HPDE6-E6E7 (cell line): ENCODE measurements at regions not wholly inside any gene's neighbourhood (a gene's known extent, or its start where the extent isn't known, plus 50 kb on each side); places are given as distances from the start of the nearest gene placed in this dataset.
A peak's percentile ranks its signal among the peaks of the same experiment; 100 is the strongest.

Source experiments
- DNase-seq: peaks from one replicate; pipeline ENCODE4 v3.0.0; 2011; ENCODE audit warnings: missing footprints; ENCODE audit errors: extremely low spot score

DNA sequence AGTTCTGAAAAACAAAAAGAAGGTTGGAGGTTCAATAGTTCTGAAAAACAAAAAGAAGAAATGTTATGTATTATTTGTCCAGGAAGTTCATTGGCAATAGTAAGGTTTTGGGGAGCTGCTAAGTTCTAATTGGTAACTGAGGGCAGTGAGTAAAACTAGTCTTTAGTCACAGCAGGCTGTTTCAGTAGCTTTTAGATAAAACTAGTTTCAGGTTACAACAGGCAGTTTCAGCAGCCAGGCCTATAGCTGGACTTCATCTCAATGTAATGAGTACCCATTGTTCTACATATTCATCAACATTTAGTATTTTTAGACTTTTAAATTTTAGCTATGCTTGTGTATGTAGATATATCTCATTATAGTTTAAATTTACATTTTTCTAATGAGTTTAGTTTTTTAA lies 639.3 kb downstream of the TOX3 start:
- DNase-seq = no peak

DNA sequence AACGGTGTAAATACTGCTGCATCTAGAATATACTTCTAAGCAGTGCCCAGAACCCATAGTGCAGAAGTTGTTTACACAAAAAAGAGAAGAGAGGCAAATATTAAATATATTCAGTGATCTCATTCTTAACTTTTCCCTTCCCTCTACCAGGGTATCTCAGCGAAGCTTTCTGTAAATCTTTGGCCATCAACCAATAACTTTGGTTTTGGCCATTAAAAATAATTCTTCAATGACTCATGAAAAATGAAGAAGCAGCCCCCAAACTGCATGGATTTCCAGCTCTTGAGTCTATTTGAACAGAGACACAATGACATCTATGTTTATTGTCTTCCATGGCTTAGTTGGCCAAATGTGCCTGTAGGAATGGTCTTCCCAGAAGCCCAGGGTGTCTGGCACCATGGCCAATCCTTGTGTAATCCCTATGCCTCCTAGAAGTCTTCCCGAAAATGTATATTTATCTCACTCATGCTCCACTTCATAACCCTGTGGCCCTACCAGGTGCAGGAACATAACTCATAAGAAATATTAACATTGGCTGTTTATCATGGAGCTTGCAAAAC lies 646.6 kb downstream of the TOX3 start:
- no peak for DNase-seq

DNA sequence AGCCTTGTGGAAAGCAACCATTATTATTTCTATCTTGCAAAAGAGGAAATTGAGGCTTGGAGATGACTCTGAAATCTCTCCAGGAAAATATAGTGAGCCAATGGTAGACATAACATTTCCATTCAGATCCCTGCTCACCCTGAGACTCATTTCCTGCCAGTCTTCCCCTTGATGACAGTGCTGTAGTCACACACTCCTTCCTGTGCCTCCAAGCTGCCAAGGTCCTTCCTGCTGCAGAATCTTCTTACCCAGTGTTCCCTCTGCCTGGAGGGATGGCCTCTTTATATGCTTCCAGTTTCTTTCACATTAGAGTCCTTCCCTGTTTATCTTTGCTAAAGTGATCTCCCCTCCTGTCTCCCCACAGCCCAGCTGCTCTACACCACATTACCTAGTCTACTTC lies 648.1 kb downstream of the TOX3 start:
- DNase-seq = no peak

DNA sequence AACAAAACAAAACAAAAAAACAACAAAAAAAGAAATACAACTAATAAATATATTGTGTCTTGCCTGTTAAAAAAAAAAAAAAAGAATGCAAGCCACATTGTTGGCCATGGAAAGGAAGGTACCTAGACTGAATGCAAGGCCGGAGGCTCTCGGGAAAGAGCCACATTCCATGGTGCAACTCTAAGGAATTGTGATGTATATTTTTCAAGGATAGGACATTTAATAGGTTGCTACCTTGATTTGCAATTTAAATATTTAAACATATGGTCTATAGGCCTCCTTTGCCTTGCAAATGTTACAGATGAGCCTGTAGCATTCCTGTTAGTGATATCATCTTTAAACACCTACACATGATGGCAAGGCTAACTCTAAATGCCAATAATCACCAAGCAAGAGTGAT lies 650.9 kb downstream of the TOX3 start:
- DNase-seq = no peak

DNA sequence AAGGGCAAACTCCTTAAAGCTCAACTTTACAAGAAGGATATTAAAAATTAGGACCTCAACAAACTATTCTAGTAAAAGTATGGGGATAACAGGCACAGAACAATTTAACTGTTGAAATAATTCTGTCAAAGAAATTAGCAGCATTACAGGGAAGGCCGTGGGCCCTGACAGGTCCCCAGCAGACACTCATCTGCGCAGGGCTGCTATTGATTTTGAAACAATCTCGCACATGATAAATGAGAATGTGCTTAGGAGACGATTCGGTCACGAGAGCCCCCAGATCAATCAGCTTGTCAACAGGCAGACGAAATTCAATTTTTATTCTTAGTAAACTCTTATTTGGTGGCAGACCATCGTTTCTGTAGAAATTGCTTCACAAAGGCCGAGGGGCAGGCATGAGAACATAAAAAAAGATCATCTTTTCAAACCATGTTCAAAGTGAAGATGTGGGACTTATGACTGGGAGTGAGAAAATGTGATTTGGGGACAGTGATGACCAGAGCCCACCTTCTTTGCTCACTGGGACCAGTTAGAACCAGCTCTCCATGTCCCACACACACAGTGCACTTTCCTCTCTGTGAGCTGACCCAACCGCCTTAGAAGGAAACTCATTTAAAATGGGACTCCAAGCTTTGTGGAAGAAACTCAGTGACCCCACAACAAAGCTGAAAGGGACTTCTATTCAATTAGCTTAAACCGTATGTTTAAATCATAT lies 654.5 kb downstream of the TOX3 start:
- no peak for DNase-seq

DNA sequence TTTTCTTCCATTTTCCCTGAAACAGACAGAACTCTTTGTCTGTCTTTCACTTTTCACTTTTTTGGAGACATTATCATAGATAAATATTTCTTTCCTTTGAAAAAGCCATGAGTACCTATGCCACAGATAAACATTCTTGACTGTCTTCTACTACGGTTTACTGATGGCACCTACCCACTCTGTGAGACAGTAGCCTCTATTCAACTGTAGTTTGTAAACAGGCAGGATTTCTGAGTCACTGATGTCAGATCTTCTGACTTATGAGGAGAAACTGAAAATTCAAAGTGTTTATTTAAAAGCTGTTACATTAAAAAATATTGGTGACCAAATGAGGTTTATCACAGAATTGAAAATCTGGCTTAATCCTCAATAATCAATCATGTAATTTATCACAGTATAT lies 658.4 kb downstream of the TOX3 start:
- DNase-seq = no peak

DNA sequence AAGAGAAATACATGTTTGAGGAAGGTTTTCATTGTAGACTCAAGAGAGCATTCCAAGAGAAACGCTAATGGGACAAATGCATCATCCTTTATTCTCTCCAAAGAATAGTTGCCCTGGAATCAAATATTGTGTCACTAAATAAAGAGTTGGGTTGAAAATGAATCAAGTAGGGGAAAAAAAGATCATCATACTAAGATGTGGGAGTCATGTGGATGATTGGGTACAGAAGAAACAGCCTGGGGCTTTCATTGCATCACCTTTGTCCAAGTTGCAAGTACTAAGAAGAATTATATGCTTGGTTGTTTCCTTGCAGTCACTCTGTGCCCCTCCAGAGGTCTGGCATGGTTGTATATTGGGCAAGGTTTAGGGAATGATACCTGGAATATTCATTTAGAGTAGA lies 658.9 kb downstream of the TOX3 start:
- peak; percentile 10 for DNase-seq

DNA sequence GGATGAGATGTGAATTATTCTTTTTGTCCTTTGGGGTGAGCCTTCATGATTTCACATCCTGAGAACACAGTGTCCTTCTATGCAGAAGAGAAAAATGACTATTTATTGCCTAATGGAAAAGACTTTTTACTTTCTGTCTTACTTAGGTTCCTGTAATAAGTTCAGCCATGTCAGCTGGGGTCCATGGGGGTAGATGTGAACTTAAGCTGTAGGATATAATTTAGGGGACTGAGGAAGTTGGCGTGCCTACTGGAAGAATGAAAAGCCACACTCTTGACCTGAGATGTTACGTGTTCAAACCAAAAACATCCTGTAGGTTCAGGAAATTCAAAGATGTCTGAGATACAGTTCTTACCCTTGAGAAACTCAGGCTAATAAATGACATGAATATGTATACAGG lies 660.5 kb downstream of the TOX3 start:
- no peak for DNase-seq

DNA sequence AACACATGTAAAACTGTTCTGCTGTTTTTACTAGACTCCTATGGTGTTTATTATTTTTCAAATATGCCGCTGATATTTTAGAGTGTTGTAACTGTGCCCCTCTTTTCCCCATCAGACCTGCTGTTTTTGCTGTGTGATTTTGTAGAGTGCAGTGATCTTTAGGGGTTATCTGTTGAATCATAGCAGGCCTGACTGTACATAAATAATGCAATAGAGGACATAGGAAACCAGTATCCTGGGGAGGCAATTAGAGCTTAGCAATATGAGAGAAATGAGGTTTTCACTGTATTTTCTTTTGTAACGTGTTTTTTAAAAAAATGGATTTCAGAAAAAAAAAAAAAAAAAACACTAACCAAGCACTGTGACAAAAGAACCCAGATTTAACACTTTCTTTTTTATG lies 662.2 kb downstream of the TOX3 start:
- no peak for DNase-seq

DNA sequence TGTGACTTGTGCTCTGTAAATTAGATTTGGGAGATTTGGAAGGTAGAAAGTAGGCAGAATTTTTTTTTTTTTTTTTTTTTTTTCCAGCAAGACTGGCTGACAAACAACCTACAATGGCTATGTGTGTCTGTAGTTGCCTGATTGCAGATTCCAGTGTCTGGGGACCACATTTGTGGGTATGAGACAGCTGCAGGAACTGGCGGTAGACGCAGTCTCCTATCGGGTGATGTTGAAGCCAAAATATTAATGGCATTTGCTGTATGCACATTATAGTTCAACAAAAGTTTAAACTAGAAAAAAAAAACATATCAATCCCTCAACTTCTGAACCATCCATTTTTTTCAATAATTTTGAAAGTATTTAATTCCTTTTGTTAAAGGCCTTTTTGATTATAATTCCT lies 665.2 kb downstream of the TOX3 start:
- DNase-seq = no peak

DNA sequence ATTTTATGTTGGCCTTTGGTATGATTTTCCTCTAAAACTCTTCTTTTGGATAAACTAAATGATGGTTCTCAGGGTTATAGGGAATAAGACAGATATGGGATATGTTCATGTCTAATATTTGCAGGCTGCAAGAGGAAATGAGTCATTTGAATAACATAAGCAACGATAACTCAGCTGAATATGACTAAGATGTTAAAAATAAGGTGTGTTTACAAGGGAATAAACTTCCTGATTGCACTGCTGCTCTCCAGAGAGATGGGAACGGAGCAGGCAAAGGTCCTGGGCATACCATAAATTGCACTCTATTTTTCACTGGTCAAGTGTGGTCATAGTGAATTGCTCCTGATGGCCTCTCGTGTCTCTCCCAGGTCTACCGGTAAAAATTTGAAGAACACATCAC lies 666.2 kb downstream of the TOX3 start:
- peak; percentile 75 for DNase-seq

DNA sequence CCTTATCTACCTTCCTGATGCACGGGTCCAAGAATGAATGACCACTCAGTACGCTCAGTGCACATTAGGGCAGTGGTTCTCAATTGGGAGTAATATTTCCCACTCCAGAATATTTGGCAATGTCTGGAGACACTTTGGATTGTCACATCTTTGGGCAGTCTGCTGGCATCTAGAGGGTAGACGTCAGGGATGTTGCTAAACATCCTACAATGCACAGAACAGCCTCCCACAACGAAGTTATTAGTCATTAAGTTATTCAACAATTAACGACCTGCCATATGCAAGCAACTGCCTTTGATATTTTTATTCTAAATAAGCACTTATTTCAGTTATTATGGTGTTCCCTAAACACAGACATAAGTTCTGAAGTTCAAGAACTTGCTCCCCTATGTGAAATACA lies 669.3 kb downstream of the TOX3 start:
- no peak for DNase-seq

DNA sequence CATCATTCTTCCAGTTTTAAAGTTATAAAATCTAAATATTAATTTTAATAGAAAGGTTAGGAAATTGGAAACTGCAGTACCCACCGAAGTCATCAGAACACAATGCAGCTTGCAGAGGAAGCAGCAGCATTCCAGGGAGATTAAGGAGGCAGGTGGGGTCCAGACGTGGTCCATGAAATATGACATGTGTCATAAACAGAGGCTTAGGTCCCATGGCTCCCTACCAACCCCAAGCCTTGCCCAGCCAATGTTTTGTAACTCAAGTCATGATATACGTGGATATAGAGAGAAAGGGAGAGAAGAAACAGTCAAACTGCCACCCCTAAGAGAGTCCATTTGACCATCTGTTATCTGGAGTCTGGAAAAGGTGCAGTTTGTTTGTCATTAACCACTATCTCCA lies 670.0 kb downstream of the TOX3 start:
- DNase-seq = no peak

DNA sequence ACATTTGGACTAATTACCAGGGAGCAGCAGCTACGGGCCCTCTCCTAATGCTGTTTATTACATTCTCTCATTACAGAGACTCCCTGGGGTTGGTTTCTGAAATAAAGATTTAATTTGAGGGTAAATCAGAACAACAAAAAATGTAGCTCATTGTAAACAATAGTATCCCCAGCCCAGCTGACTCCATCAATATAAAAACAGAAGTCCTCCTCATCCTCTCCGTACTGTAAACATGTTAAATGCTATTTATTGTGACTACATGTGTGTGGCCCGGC lies 670.4 kb downstream of the TOX3 start:
- no peak for DNase-seq

DNA sequence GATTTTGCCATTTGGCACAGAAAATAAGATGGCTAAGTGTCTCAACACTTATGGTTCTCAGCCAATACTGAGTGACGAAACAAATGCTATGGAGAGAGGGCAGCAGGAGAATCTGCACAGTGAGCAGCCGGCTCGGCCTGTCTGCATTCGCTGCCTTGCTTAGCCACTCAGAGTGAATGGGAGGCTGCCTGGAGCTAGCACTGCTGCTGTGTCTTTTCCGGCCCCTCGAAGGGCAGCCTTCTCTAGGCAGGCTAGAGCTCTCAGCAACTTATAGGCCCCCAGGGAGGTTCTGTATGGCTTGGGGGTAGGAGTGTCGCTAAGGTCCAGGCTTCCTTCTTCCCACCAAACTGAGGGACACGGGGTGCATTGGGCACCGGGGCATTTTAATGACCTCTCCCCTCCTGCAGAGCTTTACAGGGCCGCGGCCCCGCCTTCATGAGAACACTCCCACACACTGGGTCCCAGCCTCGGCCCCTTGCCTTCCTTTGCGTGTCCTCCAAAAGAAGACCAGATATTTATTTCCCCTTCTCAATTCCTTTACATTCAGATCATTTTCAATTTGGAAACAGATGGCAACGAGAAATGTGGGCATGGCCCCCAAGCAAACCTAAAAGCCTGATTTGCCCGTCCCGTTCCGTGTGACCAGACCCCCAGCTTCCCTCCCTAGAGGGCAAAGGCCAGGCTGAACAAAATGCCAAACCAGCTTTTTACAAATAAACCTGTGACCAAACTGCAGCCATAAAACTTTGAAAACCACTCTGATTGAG lies 670.9 kb downstream of the TOX3 start:
- no peak for DNase-seq

DNA sequence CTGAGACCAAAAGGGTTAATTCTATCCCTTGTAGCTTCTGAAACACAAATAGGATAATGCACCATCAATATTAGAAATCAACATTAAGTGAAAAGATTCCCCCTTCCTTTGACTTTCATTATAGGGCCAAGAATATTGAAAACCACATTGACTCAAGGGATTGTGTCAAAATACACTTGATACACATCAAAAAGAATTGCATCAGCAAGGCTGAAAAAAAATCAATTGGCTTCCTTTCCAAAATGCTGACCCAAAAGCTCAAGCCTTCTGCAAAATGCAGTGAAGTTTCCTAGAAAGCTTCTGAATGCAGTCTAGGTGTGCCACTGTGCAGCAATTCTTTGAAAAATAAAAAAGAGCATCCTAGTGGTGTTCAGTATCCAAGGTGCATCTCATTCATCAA lies 674.4 kb downstream of the TOX3 start:
- no peak for DNase-seq

DNA sequence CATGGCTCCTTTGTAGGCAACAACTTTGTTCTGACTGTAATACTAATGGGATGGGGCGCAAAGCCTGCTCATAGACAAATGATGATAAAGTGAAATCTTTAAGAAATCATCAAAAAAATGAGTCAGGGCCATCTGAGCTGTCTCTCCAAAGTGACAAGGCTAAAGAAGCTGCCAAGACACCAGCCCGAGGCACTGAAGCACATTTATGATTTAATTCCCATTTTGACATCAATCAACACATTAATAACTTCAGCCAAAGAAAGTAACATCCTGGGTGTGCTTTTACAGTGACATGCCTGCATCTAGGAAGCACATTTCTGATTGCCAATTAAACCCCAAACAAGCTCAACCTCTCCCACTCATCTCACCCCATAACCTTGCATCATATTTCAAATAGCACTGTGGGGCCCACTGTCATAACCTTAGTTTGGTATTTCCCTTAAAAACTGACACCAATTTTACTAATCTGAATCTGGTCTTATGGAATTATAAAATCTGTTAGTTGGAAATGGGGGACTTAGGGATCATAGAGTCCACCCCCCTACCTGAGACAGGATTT lies 676.6 kb downstream of the TOX3 start:
- no peak for DNase-seq

DNA sequence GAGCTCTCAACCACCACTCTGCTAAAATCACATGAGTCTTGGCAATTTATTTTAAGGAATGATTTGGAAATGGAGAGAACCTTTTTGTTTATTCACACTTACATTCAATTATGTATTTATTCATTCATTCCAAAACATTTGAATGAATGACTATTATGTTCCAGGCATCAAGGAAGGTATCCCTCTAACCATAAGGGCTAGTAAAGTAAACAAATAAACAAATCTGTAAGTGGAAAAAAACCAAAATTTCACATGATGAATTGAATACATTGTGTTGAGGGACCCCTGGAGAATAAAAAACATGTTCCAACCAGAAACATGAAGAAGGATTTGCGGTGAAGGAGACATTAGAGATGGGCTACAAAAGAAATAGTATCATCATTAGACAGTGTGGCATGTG lies 677.8 kb downstream of the TOX3 start:
- DNase-seq = no peak

DNA sequence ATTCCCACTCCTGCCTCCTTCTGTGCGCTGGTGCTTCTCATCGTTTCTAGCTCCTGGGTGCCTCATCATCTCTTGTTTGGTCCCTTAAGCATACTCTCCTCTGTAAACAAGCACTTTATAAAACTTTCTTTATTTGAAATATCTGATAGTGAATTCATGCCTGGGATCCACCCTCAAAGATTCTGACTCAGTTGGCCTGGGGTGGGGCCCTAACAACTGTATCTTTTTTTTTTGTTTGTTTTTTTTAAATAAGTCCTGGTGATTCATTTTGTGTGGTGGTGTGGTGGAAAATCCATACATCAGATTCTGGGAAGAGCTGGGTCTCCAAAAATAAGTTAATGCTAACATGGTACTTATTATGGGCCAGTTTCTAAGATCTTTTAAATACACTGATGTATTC lies 678.3 kb downstream of the TOX3 start:
- DNase-seq = no peak

DNA sequence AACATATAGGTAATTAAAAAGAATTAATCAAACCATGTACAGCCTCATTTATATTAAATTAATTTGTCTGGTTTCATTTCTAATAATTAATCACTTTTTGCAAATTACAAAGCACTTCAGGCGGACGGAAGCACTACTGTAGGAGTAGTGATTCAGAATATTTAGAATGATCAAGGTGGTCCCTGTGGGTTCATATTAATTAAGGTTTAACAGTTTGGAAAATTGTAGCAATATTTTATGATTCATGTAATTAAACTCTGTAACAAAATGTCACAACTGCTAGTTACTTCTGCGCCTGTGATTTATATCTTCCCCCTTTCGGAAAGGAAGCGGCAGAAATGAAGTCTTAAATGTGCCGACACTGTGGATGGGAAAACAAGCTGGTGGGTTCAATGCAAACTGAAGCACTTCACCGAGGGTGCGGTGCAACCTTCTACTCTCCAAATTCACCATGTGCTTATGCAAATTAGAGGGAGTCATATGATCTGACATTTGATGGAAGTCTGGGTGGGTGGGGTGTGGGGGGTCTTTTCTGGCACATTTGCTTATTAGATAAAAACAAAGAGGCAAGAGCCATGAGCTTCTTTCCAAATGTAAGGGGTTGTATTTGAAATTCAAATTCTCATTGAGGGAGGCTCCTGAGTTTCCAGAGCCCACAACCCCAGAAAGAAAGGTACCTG lies 679.4 kb downstream of the TOX3 start:
- DNase-seq = no peak

DNA sequence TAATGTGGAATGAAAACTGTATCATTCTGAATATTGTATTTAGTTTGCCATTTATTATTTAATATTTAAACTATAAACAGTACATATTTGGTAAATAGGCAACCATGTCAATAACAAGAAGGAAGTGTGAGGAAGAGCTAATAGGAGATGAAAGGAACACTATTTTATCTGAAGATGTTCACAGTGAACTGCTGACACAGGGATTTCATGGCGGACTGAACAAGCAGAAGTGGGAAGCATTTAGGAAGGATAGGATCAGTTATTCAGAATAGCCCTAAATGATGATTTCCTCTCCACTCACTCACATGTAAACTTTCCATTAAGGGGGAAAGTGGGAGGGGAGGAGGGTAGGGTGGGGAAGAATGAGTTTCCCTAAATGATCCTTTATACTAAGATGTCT lies 682.4 kb downstream of the TOX3 start:
- DNase-seq = no peak

DNA sequence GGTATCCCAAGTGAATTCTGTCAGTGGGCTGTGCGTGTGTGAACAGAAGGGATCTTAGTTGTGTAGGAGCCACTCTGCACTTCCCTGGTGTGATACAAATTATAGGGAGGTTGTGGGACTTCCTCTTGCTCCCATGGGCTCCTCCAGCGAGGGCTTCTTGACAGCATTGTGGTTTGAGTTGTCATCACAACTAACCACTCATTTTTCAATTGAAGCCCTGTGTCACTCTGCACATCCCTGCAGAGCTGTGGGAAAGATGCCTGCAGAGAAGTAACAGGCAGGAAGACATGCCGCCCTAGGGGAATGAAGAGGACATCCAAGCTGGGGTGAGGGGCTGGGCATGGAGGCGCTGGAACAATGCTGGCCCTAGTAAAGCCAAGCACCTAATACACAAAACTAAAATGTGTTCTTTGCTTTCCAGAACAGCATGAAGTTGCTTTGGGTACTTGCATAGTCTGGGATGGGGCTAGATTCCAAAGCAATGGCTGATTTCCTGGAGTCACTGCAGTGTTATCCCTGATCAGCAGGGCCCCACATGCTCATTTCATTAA lies 692.5 kb downstream of the TOX3 start:
- DNase-seq = no peak
